Inflammatory macrophage treated with lipopolysaccharide for 1 hour (primary cell): ENCODE measurements at regions not wholly inside any gene's neighbourhood (a gene's known extent, or its start where the extent isn't known, plus 50 kb on each side); places are given as distances from the start of the nearest gene placed in this dataset.

ENCODE experiments used
- DNase-seq, 2 donors: peaks; one replicate each; pipeline ENCODE4 v3.0.0-alpha.2; 2020 to 2022

DNA sequence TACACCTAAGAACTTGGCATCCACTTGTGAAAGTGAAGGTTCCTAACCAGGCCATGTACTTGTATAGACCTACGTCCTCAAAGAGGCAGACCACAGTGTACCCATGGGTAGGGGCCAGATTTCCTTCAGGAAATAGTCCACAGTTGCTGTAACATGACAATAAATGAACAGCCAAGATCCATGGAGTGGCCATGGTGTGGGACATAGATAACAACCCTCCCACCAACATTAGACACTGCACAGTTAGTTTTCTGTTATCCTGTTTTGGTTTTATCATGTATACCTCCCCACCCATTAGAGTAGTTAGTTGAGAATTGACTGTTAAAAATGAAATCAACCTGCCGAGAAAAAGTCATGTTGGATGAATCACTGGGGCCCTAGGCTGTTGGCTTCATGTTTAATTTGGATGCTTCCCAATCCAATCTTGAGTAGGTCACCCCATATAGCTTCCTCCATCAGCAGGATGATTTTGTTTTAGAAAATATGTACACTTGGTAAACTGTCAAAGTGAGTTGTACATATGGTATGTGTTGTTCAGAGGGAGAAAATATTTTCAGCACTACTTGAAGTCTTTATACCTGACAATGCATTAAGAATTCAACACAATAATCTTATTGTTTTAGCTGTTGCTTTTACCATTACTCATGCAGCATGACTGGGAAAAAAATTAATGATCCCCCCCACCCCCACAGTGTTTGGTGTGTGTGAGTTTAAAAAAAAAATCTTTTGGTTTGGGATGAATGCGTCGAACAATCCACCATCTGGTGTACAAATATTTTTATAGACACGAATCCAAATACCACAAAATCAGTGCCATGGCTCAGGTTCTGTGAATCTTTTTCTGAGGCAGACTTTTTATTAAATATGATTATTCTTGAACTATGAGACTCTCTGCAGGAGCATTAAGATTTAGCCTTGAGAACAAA, 88.3 kb upstream of the ARHGAP29 start:
- DNase-seq = no peak

GRCh38 chr1:94324178-94324544, 86.8 kb upstream of the ARHGAP29 start:
- no peak for DNase-seq

- DNase-seq = no peak
Observed at GRCh38 chr1:94323311-94324177, 86.2 kb upstream of the ARHGAP29 start.

- peak in 1 of 2 donors; percentile 19 for DNase-seq
Observed at GRCh38 chr1:94322696-94323095, 85.3 kb upstream of the ARHGAP29 start.

GRCh38 chr1:94321662-94322061, 84.3 kb upstream of the ARHGAP29 start:
- no peak for DNase-seq

GRCh38 chr1:94319319-94320102, 82.1 kb upstream of the ARHGAP29 start:
- DNase-seq = no peak

- no peak for DNase-seq
Observed at GRCh38 chr1:94318505-94319030, 81.2 kb upstream of the ARHGAP29 start.

- DNase-seq = no peak
Observed at GRCh38 chr1:94317790-94318188, 80.4 kb upstream of the ARHGAP29 start.

- no peak for DNase-seq
Observed at GRCh38 chr1:94316836-94317789, 79.7 kb upstream of the ARHGAP29 start.

DNA sequence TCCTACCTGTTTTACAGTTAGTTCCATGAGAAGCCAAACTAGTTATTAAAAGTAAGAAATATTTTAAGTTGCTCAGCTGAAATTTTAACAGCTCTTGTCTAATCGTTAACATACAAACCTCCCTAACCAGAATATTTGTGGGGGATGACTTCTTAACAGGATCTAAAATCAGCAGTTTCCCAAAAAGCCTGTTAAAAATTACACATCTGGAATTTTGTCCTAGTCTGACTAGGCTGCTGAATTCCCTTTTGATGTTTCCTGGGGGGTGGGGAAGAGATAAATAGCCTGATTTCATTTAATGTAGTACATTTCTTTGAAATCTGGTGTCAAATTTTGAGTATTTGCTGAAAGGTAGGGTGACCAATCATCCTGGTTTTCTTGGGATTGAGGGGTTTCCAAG, 78.8 kb upstream of the ARHGAP29 start:
- DNase-seq = no peak

DNA sequence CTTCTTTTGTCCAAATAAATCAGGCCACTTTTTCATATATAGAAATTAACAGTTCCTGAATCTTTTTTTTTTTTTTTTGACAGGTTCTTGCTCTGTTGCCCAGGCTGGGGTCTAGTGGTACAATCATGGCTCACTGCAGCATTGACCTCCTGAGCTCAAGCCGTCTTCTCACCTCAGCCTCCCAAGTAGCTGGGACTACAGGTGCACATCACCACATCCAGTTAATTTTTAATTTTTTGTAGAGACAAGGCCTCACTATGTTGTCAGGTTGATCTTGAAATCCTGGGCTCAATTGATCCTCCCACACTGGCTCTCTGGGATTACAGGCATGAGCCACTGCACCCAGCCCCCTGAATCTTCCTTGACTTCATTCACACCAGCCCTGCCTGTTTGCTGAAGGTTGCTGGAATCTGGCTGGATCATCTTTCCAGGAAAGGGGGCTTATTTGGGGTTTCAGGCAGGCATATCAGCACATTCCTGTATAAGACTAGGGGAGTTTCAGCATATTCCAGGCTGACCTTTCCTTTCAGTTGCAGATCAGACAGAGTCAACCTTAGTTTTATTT, 78.2 kb upstream of the ARHGAP29 start:
- DNase-seq = no peak

DNA sequence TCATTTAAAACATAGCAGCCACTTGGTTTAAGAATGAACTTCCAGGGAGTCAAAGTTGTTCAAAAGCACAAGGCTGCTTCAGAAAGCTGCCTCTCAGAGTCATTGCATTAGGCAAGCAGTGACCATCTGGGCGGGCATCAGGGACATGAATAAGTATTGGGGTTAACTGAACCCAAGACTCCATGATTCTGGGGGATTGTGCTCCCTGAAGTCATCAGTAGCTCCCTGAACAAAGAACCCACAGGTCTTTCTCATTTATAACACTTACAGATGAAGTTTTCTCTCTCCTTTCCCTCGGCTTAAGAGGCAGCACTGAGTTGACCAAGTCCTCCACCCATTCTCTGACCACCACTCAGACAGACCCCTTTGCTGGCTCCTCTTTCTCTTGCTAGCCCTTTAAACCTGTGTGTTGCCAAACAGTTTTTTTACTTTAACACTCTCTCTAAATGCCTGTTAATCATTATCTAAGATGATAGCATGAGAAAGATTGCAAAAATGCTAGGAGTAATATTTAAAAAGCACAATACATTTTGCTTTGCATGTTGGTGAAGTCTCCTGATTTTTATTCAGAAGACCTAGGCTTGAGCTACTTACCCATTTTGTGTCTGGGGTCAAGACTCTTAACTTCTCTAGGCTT, 77.0 kb upstream of the ARHGAP29 start:
- no peak for DNase-seq

- DNase-seq = no peak
Observed at GRCh38 chr1:94310570-94311270, 73.3 kb upstream of the ARHGAP29 start.

DNA sequence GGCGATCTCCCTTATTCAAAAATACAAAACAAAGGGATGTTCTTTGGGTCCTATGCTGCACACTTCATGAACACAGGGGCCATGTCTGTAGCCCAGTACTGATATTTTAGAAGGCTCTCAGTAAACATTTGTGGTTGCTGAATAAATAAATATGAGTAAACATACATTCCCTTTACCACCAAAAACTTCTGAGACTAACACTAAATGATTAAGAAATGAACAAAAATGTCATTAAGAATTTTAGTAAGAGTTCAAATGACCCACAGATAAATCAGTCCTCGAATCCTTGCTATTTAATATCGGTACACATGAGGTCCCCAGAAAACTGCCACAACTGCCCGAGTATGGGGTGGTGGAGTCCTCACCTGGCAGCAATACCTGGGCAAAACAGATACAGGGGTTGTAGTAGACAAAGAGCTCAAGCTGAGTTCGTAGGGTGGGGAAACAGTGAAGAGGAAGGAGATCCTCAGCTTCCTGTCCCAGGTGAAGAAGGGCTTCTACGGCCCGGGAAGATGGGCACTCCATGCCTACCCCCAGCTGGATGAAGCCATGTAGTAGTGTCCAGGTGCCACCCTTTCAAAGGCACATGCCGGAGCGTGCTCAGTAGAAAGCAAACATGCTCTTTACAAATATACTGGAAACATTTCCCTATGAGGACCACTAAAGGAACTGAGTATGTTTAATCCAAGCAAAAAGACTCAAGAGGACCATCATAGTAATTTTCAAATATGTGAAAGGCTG, 72.6 kb upstream of the ARHGAP29 start:
- DNase-seq = no peak

GRCh38 chr1:94309216-94309615, 71.8 kb upstream of the ARHGAP29 start:
- no peak for DNase-seq

- DNase-seq = no peak
Observed at GRCh38 chr1:94306521-94306920, 69.1 kb upstream of the ARHGAP29 start.

DNA sequence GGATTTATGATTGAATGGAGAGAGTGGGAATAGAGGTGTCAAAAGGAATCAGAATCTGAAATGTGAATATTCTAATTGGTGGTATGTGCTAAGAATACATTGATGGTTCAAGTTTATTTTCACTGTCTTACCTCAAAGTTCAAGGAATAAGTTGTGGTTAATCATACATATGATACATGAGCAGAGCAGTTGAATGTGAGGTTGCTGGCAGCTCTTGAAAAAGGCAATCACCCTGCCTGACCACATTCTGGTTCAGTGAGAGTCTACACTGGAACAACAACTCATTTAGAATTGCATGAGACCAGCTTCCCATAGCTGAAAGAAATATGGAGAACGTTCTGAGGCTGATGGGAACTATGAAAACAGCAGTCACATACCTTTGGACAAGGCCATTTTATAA, 68.3 kb upstream of the ARHGAP29 start:
- DNase-seq = no peak

DNA sequence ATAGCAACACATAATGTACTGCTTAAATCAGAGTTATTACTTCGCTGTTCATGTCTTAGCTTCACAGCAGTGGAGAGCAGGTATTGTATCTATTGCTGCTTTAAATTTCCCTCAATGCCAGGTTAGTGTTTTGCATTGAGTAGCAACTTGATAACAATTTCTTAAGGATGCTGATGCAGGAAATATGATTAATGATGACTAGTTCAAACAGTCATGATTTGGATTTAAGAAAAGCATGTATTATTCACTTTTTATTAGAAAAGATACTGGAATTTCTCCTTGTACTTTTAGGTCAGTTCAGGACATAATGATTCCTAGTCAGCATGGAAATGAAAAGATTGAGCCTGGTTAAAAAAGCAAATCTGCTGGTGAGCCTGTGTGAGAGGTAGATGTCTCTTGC, 67.2 kb upstream of the ARHGAP29 start:
- no peak for DNase-seq

GRCh38 chr1:94303005-94303404, 65.6 kb upstream of the ARHGAP29 start:
- DNase-seq = peak; percentile 66 to 68
